NT2/D1 (cell line): ENCODE measurements at regions not wholly inside any gene's neighbourhood (a gene's known extent, or its start where the extent isn't known, plus 50 kb on each side); places are given as distances from the start of the nearest gene placed in this dataset.

ENCODE experiments used
- DNase-seq: peaks from one replicate; pipeline ENCODE4 v3.0.0-alpha.2; 2011; ENCODE audit warnings: low read depth, low spot score
- H3K27me3 ChIP-seq: 2 replicates; pipeline ENCODE4 v1.6.0; 2011; ENCODE audit warnings: mild to moderate bottlenecking; ENCODE audit not compliant: insufficient read length, insufficient read depth
- H3K36me3 ChIP-seq: 2 replicates; pipeline ENCODE4 v1.6.1; 2011; ENCODE audit warnings: mild to moderate bottlenecking, low read length, mixed read lengths; ENCODE audit not compliant: insufficient read depth, insufficient read length
- H3K4me1 ChIP-seq: 2 replicates; pipeline ENCODE4 v1.5.1; 2011; ENCODE audit not compliant: insufficient read depth, insufficient read length
- H3K4me3 ChIP-seq: 2 replicates; pipeline ENCODE4 v1.5.1; 2011; ENCODE audit warnings: low read depth; ENCODE audit not compliant: insufficient read length
- H3K9ac ChIP-seq: 2 replicates; pipeline ENCODE4 v1.6.0; 2011; ENCODE audit warnings: low read depth; ENCODE audit not compliant: insufficient read length
- H3K9me3 ChIP-seq: 2 replicates; pipeline ENCODE4 v1.5.1; 2011; ENCODE audit warnings: mild to moderate bottlenecking, low read length; ENCODE audit not compliant: insufficient read depth
- SUZ12 ChIP-seq: IDR thresholded peaks from 2 replicates; pipeline ENCODE4 v1.6.1; 2011; ENCODE audit not compliant: insufficient read length, insufficient read depth; ENCODE audit errors: extremely low read depth
- YY1 ChIP-seq: IDR thresholded peaks from 2 replicates; pipeline ENCODE4 v1.6.1; 2011; ENCODE audit not compliant: insufficient read length, insufficient read depth
- ZNF274 ChIP-seq: IDR thresholded peaks from 2 replicates; pipeline ENCODE4 v1.6.1; 2011; ENCODE audit warnings: mild to moderate bottlenecking, low read depth, low read length

- H3K36me3 ChIP-seq, result no peaks in the 10 kb centered on the region
- H3K4me1 ChIP-seq, result no peaks in the 10 kb centered on the region
- H3K4me3 ChIP-seq, result no peak overlapping the region
- H3K9ac ChIP-seq, result no peak overlapping the region
- no peaks in the 10 kb centered on the region for H3K27me3 ChIP-seq
- H3K9me3 ChIP-seq, result no peaks in the 10 kb centered on the region
- DNase-seq, result no peak
- no peak for TF ChIP-seq ZNF274
- no peak for TF ChIP-seq SUZ12
- TF ChIP-seq YY1, result no peak
Measured at GRCh38 chr17:71727723-71728122, 393.1 kb upstream of the SOX9 start.

- TF ChIP-seq YY1 (no peak), SUZ12 (no peak), ZNF274 (no peak)
- Histone ChIP-seq H3K9me3 (no peaks in the 10 kb centered on the region), H3K9ac (no peak overlapping the region), H3K4me3 (no peak overlapping the region), H3K4me1 (no peaks in the 10 kb centered on the region), H3K27me3 (no peaks in the 10 kb centered on the region), H3K36me3 (no peaks in the 10 kb centered on the region)
- DNase-seq, result no peak
Measured at GRCh38 chr17:71730871-71731270, 389.9 kb upstream of the SOX9 start.

GRCh38 chr17:71735893-71736292 lies 384.9 kb upstream of the SOX9 start:
- TF ChIP-seq SUZ12 (no peak), ZNF274 (no peak), YY1 (no peak)
- Histone ChIP-seq H3K36me3 (no peaks in the 10 kb centered on the region), H3K4me3 (no peak overlapping the region), H3K9me3 (no peaks in the 10 kb centered on the region), H3K4me1 (no peaks in the 10 kb centered on the region), H3K9ac (no peak overlapping the region), H3K27me3 (no peaks in the 10 kb centered on the region)
- DNase-seq, result no peak

- H3K36me3 ChIP-seq, result no peaks in the 10 kb centered on the region
- TF ChIP-seq YY1 (no peak), SUZ12 (no peak), ZNF274 (no peak)
Measured at GRCh38 chr17:71740866-71741265, 380.0 kb upstream of the SOX9 start.

GRCh38 chr17:71741836-71742235 lies 379.0 kb upstream of the SOX9 start:
- no peaks in the 10 kb centered on the region for H3K36me3 ChIP-seq
- no peaks in the 10 kb centered on the region for H3K4me1 ChIP-seq
- DNase-seq, result no peak
- no peak for TF ChIP-seq ZNF274
- TF ChIP-seq SUZ12, result no peak
- no peak for TF ChIP-seq YY1
- no peak overlapping the region for H3K4me3 ChIP-seq
- H3K9ac ChIP-seq, result no peak overlapping the region
- H3K9me3 ChIP-seq, result no peaks in the 10 kb centered on the region
- no peaks in the 10 kb centered on the region for H3K27me3 ChIP-seq

More at GRCh38 chr17:71740866-71741265, 380.0 kb upstream of the SOX9 start:
- Histone ChIP-seq H3K27me3 (no peaks in the 10 kb centered on the region), H3K9ac (no peak overlapping the region), H3K4me1 (no peaks in the 10 kb centered on the region), H3K9me3 (no peaks in the 10 kb centered on the region), H3K4me3 (no peak overlapping the region)
- DNase-seq, result no peak

- Histone ChIP-seq H3K9ac (no peak overlapping the region), H3K36me3 (no peaks in the 10 kb centered on the region), H3K9me3 (no peaks in the 10 kb centered on the region), H3K27me3 (no peaks in the 10 kb centered on the region), H3K4me1 (no peaks in the 10 kb centered on the region), H3K4me3 (no peak overlapping the region)
- TF ChIP-seq SUZ12 (no peak), YY1 (no peak), ZNF274 (no peak)
- DNase-seq, result no peak
Measured at GRCh38 chr17:71748872-71749271, 371.9 kb upstream of the SOX9 start.

GRCh38 chr17:71753070-71753469 lies 367.8 kb upstream of the SOX9 start:
- H3K4me3 ChIP-seq, result no peak overlapping the region
- no peaks in the 10 kb centered on the region for H3K27me3 ChIP-seq
- no peaks in the 10 kb centered on the region for H3K36me3 ChIP-seq
- H3K9me3 ChIP-seq, result no peaks in the 10 kb centered on the region
- no peaks in the 10 kb centered on the region for H3K4me1 ChIP-seq
- no peak overlapping the region for H3K9ac ChIP-seq
- no peak for DNase-seq
- TF ChIP-seq YY1 (no peak), ZNF274 (no peak), SUZ12 (no peak)

- Histone ChIP-seq H3K36me3 (no peaks in the 10 kb centered on the region), H3K9ac (no peak overlapping the region), H3K4me1 (no peaks in the 10 kb centered on the region), H3K4me3 (no peak overlapping the region), H3K9me3 (no peaks in the 10 kb centered on the region), H3K27me3 (no peaks in the 10 kb centered on the region)
- TF ChIP-seq SUZ12, result no peak
- no peak for TF ChIP-seq YY1
- no peak for TF ChIP-seq ZNF274
- no peak for DNase-seq
Measured at GRCh38 chr17:71757156-71757555, 363.7 kb upstream of the SOX9 start.
